WTC11 (cell line): ENCODE measurements at regions not wholly inside any gene's neighbourhood (a gene's known extent, or its start where the extent isn't known, plus 50 kb on each side); places are given as distances from the start of the nearest gene placed in this dataset.

Experiments
- ATAC-seq: fragments of 200-7000 bp; cut with Tn5 transposase; 2 replicates; pipeline ENCODE4 v1.10.0; 2021; ENCODE audit warnings: mild to moderate bottlenecking, moderate library complexity
- CTCF ChIA-PET: fragments of 300-600 bp; sonication (Branson Sonifier 250); formaldehyde crosslinking; loops from one replicate; lab custom pipeline; 2021; ENCODE audit warnings: antibody characterized with exemption; lab: Charles Lee
- POLR2A ChIA-PET: fragments of 350-600 bp; sonication (Branson Sonifier 250); formaldehyde crosslinking; loops from one replicate; lab custom pipeline; 2021; ENCODE audit warnings: antibody characterized with exemption; lab: Charles Lee
- DNase-seq: peaks from one replicate; pipeline ENCODE4 v3.0.0; 2021; ENCODE audit warnings: low spot score
- H3K27ac Mint-ChIP-seq: 2 replicates; pipeline ENCODE4 v1.8.0; 2021; ENCODE audit warnings: mixed read lengths
- H3K27me3 Mint-ChIP-seq: 2 replicates; pipeline ENCODE4 v1.8.0; 2021; ENCODE audit warnings: low read depth, mild to moderate bottlenecking, moderate library complexity, mixed read lengths
- H3K36me3 Mint-ChIP-seq: 2 replicates; pipeline ENCODE4 v1.8.0; 2021; ENCODE audit warnings: mixed read lengths
- H3K4me1 Mint-ChIP-seq: 2 replicates; pipeline ENCODE4 v1.8.0; 2022; ENCODE audit warnings: mixed read lengths
- H3K4me3 Mint-ChIP-seq: 2 replicates; pipeline ENCODE4 v1.8.0; 2021; ENCODE audit warnings: mild to moderate bottlenecking, moderate library complexity, mixed read lengths
- H3K9me3 Mint-ChIP-seq: 2 replicates; pipeline ENCODE4 v1.8.0; 2021; ENCODE audit warnings: mixed read lengths
- AFF4 ChIP-seq: sonication (generic); formaldehyde crosslinking; IDR thresholded peaks from 2 replicates; pipeline ENCODE4 v1.8.1; 2023; ENCODE audit warnings: mild to moderate bottlenecking, missing genetic modification reagents, borderline replicate concordance
- ATF1 ChIP-seq: sonication (generic); formaldehyde crosslinking; IDR thresholded peaks from 2 replicates; pipeline ENCODE4 v1.8.1; 2023; ENCODE audit warnings: mild to moderate bottlenecking, moderate library complexity, missing genetic modification reagents
- ATF3 ChIP-seq: sonication (generic); formaldehyde crosslinking; conservative IDR thresholded peaks from 2 replicates; pipeline ENCODE4 v1.8.1; 2022; ENCODE audit warnings: mild to moderate bottlenecking, missing genetic modification reagents
- CBFB ChIP-seq: sonication (generic); formaldehyde crosslinking; IDR thresholded peaks from 2 replicates; pipeline ENCODE4 v1.8.1; 2022; ENCODE audit warnings: mild to moderate bottlenecking, low read depth, missing genetic modification reagents
- CREB1 ChIP-seq: sonication (generic); formaldehyde crosslinking; IDR thresholded peaks from 2 replicates; pipeline ENCODE4 v1.8.0; 2023; ENCODE audit warnings: mild to moderate bottlenecking, missing genetic modification reagents
- ELF4 ChIP-seq: sonication (generic); formaldehyde crosslinking; IDR thresholded peaks from 2 replicates; pipeline ENCODE4 v1.8.1; 2022; ENCODE audit warnings: low read depth, mild to moderate bottlenecking, moderate library complexity, missing genetic modification reagents
- ERG ChIP-seq: fragments of 250-450 bp; sonication (Bioruptor Pico); IDR thresholded peaks from 2 replicates; pipeline ENCODE4 v1.8.0; 2021; ENCODE audit warnings: mild to moderate bottlenecking
- ETV6 ChIP-seq: sonication (generic); formaldehyde crosslinking; IDR thresholded peaks from 2 replicates; pipeline ENCODE4 v1.8.1; 2022; ENCODE audit warnings: mild to moderate bottlenecking, missing genetic modification reagents
- GRHL2 ChIP-seq: fragments of 250-450 bp; sonication (Bioruptor Pico); IDR thresholded peaks from 2 replicates; pipeline ENCODE4 v1.8.0; 2022; ENCODE audit warnings: mild to moderate bottlenecking, moderate library complexity; ENCODE audit not compliant: insufficient replicate concordance, severe bottlenecking
- KAT7 ChIP-seq: sonication (generic); formaldehyde crosslinking; IDR thresholded peaks from 2 replicates; pipeline ENCODE4 v1.8.1; 2023; ENCODE audit warnings: missing genetic modification reagents, mild to moderate bottlenecking, borderline replicate concordance
- MAX ChIP-seq: sonication (generic); formaldehyde crosslinking; IDR thresholded peaks from 2 replicates; pipeline ENCODE4 v1.8.0; 2022; ENCODE audit warnings: mild to moderate bottlenecking, missing genetic modification reagents
- MYBL2 ChIP-seq: sonication (generic); formaldehyde crosslinking; IDR thresholded peaks from 2 replicates; pipeline ENCODE4 v1.8.1; 2023; ENCODE audit warnings: mild to moderate bottlenecking, moderate library complexity, missing genetic modification reagents
- NFE2L1 ChIP-seq: sonication (generic); formaldehyde crosslinking; IDR thresholded peaks from 2 replicates; pipeline ENCODE4 v1.8.1; 2023; ENCODE audit warnings: missing genetic modification reagents
- NR2C2 ChIP-seq: sonication (generic); formaldehyde crosslinking; IDR thresholded peaks from 2 replicates; pipeline ENCODE4 v1.8.0; 2022; ENCODE audit warnings: mild to moderate bottlenecking, missing genetic modification reagents
- OVOL2 ChIP-seq: fragments of 250-450 bp; sonication (Bioruptor Pico); IDR thresholded peaks from 2 replicates; pipeline ENCODE4 v1.9.0; 2021; ENCODE audit warnings: mild to moderate bottlenecking, borderline replicate concordance
- SP1 ChIP-seq: sonication (generic); formaldehyde crosslinking; conservative IDR thresholded peaks from 2 replicates; pipeline ENCODE4 v1.8.1; 2022; ENCODE audit warnings: missing genetic modification reagents
- TEAD4 ChIP-seq: sonication (generic); formaldehyde crosslinking; IDR thresholded peaks from 2 replicates; pipeline ENCODE4 v1.8.0; 2022; ENCODE audit warnings: mild to moderate bottlenecking, missing genetic modification reagents
- USF1 ChIP-seq: sonication (generic); formaldehyde crosslinking; IDR thresholded peaks from 2 replicates; pipeline ENCODE4 v1.8.0; 2022; ENCODE audit warnings: mild to moderate bottlenecking, missing genetic modification reagents
- ZNF121 ChIP-seq: sonication (generic); formaldehyde crosslinking; IDR thresholded peaks from 2 replicates; pipeline ENCODE4 v1.8.0; 2023; ENCODE audit warnings: missing genetic modification reagents
- ZNF281 ChIP-seq: sonication (generic); formaldehyde crosslinking; IDR thresholded peaks from 2 replicates; pipeline ENCODE4 v1.8.0; 2023; ENCODE audit warnings: mild to moderate bottlenecking, missing genetic modification reagents

- TF ChIP-seq MAX (CRISPR knock-in tag) (no peak), SP1 (CRISPR knock-in tag) (no peak)
Measured at GRCh38 chr1:193494368-193494767, 308.0 kb upstream of the B3GALT2 start (continued).

- ATAC-seq (no peak), DNase-seq (no peak)
- peaks cover 3% of the 10 kb centered on the region for H3K4me1 Mint-ChIP-seq
- POLR2A ChIA-PET, result no interaction called here
- CTCF ChIA-PET, result no interaction called here
- no peak for TF ChIP-seq ETV6 (CRISPR knock-in tag)
- no peak for TF ChIP-seq ATF1 (CRISPR knock-in tag)
- TF ChIP-seq USF1 (CRISPR knock-in tag), result no peak
- TF ChIP-seq ATF3 (CRISPR knock-in tag), result no peak
- TF ChIP-seq KAT7 (CRISPR knock-in tag), result no peak
- TF ChIP-seq AFF4 (CRISPR knock-in tag), result no peak
- no peak for TF ChIP-seq CBFB (CRISPR knock-in tag)
- TF ChIP-seq CREB1 (CRISPR knock-in tag), result no peak
- no peak for TF ChIP-seq NFE2L1 (CRISPR knock-in tag)
- no peaks in the 10 kb centered on the region for H3K36me3 Mint-ChIP-seq
- no peaks in the 10 kb centered on the region for H3K27me3 Mint-ChIP-seq
- peaks cover 28% of the 10 kb centered on the region for H3K9me3 Mint-ChIP-seq
- no peak overlapping the region for H3K27ac Mint-ChIP-seq
- no peak overlapping the region for H3K4me3 Mint-ChIP-seq
Measured at GRCh38 chr1:193489191-193489590, 302.8 kb upstream of the B3GALT2 start.

GRCh38 chr1:193487722-193488121 is 301.3 kb upstream of the B3GALT2 start:
- TF ChIP-seq OVOL2 (no peak), NR2C2 (CRISPR knock-in tag) (no peak), ELF4 (CRISPR knock-in tag) (no peak), ZNF121 (CRISPR knock-in tag) (no peak)
- Mint-ChIP-seq H3K9me3 (peaks cover 28% of the 10 kb centered on the region), H3K27ac (no peak overlapping the region), H3K36me3 (no peaks in the 10 kb centered on the region), H3K27me3 (no peaks in the 10 kb centered on the region), H3K4me1 (peaks cover 3% of the 10 kb centered on the region), H3K4me3 (no peak overlapping the region)
- CTCF ChIA-PET, result no interaction called here
- ATAC-seq (no peak), DNase-seq (no peak)
- POLR2A ChIA-PET, result no interaction called here

GRCh38 chr1:193486671-193487229 is 300.3 kb upstream of the B3GALT2 start:
- H3K36me3 Mint-ChIP-seq, result no peaks in the 10 kb centered on the region
- TF ChIP-seq GRHL2 (CRISPR knock-in tag) (no peak), KAT7 (CRISPR knock-in tag) (no peak), TEAD4 (CRISPR knock-in tag) (no peak), ERG (CRISPR knock-in tag) (no peak), MYBL2 (CRISPR knock-in tag) (no peak), ZNF281 (CRISPR knock-in tag) (no peak), USF1 (CRISPR knock-in tag) (no peak)

More at GRCh38 chr1:193486671-193487229, 300.3 kb upstream of the B3GALT2 start:
- POLR2A ChIA-PET, result no interaction called here
- ATAC-seq, result peak; percentile 39; the same call in 1 of the 2 replicates
- Mint-ChIP-seq H3K4me3 (no peak overlapping the region), H3K9me3 (peaks cover 28% of the 10 kb centered on the region), H3K27ac (no peak overlapping the region), H3K27me3 (no peaks in the 10 kb centered on the region), H3K4me1 (peaks cover 3% of the 10 kb centered on the region)
- no peak for DNase-seq
- CTCF ChIA-PET, result no interaction called here
